ENCODE measurements at regions not wholly inside any gene's neighbourhood (a gene's known extent, or its start where the extent isn't known, plus 50 kb on each side); places are given as distances from the start of the nearest gene placed in this dataset.

DNA sequence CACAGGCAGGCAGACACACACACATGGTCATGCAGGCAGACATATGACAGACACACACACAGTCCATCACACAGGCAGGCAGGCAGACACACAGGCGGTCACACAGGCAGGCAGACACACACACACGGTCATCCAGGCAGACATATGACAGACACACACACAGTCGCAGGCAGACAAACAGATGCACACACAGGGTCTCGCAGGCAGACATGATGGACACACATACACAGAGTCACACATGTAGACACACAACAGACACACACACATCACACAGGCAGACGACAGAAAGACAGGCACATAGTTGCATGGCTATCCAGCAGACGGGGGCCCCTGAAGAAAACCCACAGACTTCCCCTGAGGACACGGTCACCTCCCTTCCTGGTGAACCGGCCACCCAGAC is 135.4 kb downstream of the NCOR2 start:
- no peak overlapping the region for H3K27ac ChIP-seq (ENCODE audit: low read depth, low read length)
- H3K36me3 ChIP-seq (ENCODE audit: control insufficient read depth, low read length), result peaks cover 17% of the 10 kb centered on the region
- H3F3A ChIP-seq (ENCODE audit: control insufficient read depth, insufficient read depth), result no peaks in the 10 kb centered on the region
- H3K9me3 ChIP-seq (ENCODE audit: control insufficient read depth, insufficient read depth, low read length), result no peaks in the 10 kb centered on the region
- H3K4me3 ChIP-seq (ENCODE audit: low read length), result no peak overlapping the region
- no peaks in the 10 kb centered on the region for H3K79me2 ChIP-seq (ENCODE audit: control insufficient read depth, low read length)
- H3K4me2 ChIP-seq (ENCODE audit: low read length), result no peak overlapping the region
- H3K9me2 ChIP-seq (replicated peaks; ENCODE audit: control insufficient read depth, low read length), result no peaks in the 10 kb centered on the region
- H3K27me3 ChIP-seq (ENCODE audit: control insufficient read depth, low read length), result no peaks in the 10 kb centered on the region
- H4K20me1 ChIP-seq (ENCODE audit: control insufficient read depth, insufficient read depth, low read depth, low read length), result no peaks in the 10 kb centered on the region
- TF ChIP-seq CTCF (IDR thresholded peaks at IDR 0.05; ENCODE audit: low read depth, low read length, poor library complexity, severe bottlenecking), result no peak
- TF ChIP-seq EZH2phosphoT487 (IDR thresholded peaks at IDR 0.05; ENCODE audit: borderline replicate concordance, low read length), result no peak
- no peaks in the 10 kb centered on the region for H3K4me1 ChIP-seq (ENCODE audit: control insufficient read depth, low read length)

GRCh38 chr12:124430491-124430890 is 135.6 kb downstream of the RFLNA start:
- H3K36me3 ChIP-seq (ENCODE audit: control insufficient read depth, low read length), result peaks cover 17% of the 10 kb centered on the region
- no peaks in the 10 kb centered on the region for H3K9me2 ChIP-seq (replicated peaks; ENCODE audit: control insufficient read depth, low read length)
- no peaks in the 10 kb centered on the region for H3K4me1 ChIP-seq (ENCODE audit: control insufficient read depth, low read length)
- no peaks in the 10 kb centered on the region for H4K20me1 ChIP-seq (ENCODE audit: control insufficient read depth, insufficient read depth, low read depth, low read length)
- H3K4me3 ChIP-seq (ENCODE audit: low read length), result no peak overlapping the region
- H3K27me3 ChIP-seq (ENCODE audit: control insufficient read depth, low read length), result no peaks in the 10 kb centered on the region
- no peaks in the 10 kb centered on the region for H3F3A ChIP-seq (ENCODE audit: control insufficient read depth, insufficient read depth)
- no peak overlapping the region for H3K27ac ChIP-seq (ENCODE audit: low read depth, low read length)
- no peaks in the 10 kb centered on the region for H3K9me3 ChIP-seq (ENCODE audit: control insufficient read depth, insufficient read depth, low read length)
- no peaks in the 10 kb centered on the region for H3K79me2 ChIP-seq (ENCODE audit: control insufficient read depth, low read length)
- TF ChIP-seq CTCF (IDR thresholded peaks at IDR 0.05; ENCODE audit: low read depth, low read length, poor library complexity, severe bottlenecking) (no peak), EZH2phosphoT487 (IDR thresholded peaks at IDR 0.05; ENCODE audit: borderline replicate concordance, low read length) (no peak)
- no peak overlapping the region for H3K4me2 ChIP-seq (ENCODE audit: low read length)

DNA sequence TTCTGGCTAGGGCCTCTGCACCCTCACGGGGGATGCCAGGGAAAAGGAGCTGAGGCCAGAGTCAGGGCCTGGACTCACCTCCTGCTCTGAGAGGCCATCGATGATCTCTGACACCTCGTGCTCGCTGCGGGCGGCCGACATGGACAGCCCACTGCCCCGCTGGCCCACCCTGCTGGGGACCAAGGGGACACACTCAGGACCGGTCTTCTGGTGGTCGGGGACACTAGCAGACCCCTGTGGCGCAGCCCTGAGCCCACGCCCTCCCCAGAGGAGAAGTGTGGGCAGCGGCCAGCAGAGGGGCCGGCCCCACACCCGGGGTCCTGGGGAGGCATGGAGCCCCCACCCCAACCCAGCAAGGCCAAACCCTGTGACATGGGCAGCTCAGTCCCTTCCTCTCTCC is 134.6 kb downstream of the RFLNA start:
- H3K36me3 ChIP-seq (ENCODE audit: control insufficient read depth, low read length), result peaks cover 17% of the 10 kb centered on the region
- H4K20me1 ChIP-seq (ENCODE audit: control insufficient read depth, insufficient read depth, low read depth, low read length), result no peaks in the 10 kb centered on the region
- TF ChIP-seq CTCF (IDR thresholded peaks at IDR 0.05; ENCODE audit: low read depth, low read length, poor library complexity, severe bottlenecking) (no peak), EZH2phosphoT487 (IDR thresholded peaks at IDR 0.05; ENCODE audit: borderline replicate concordance, low read length) (no peak)

More for the DNA sequence above, 134.6 kb downstream of the RFLNA start:
- Histone ChIP-seq H3K27me3 (ENCODE audit: control insufficient read depth, low read length) (no peaks in the 10 kb centered on the region), H3K79me2 (ENCODE audit: control insufficient read depth, low read length) (no peaks in the 10 kb centered on the region), H3K4me3 (ENCODE audit: low read length) (no peak overlapping the region), H3F3A (ENCODE audit: control insufficient read depth, insufficient read depth) (no peaks in the 10 kb centered on the region), H3K4me2 (ENCODE audit: low read length) (no peak overlapping the region), H3K9me2 (replicated peaks; ENCODE audit: control insufficient read depth, low read length) (no peaks in the 10 kb centered on the region), H3K4me1 (ENCODE audit: control insufficient read depth, low read length) (no peaks in the 10 kb centered on the region), H3K9me3 (ENCODE audit: control insufficient read depth, insufficient read depth, low read length) (no peaks in the 10 kb centered on the region), H3K27ac (ENCODE audit: low read depth, low read length) (no peak overlapping the region)
